ENCODE measurements at regions not wholly inside any gene's neighbourhood (a gene's known extent, or its start where the extent isn't known, plus 50 kb on each side); places are given as distances from the start of the nearest gene placed in this dataset.

GRCh38 chr3:115348951-115349745 lies 202.1 kb upstream of the ZBTB20 start:
- ATAC-seq (ENCODE audit: insufficient number of reproducible peaks, low FRiP score, low read depth) (no peak), DNase-seq (ENCODE audit: low spot score) (no peak)
- no peaks in the 10 kb centered on the region for H3K27me3 ChIP-seq (replicated peaks; ENCODE audit: insufficient read depth)
- peaks cover 13 to 22% of the 10 kb centered on the region in 2 donors for H3K4me1 ChIP-seq (ENCODE audit: control insufficient read depth in 1 of 2, low read depth in 2 of 2)
- no peak overlapping the region for H3K4me3 ChIP-seq
- no peak overlapping the region for H3K27ac ChIP-seq
- H3K9me3 ChIP-seq: no peaks in the 10 kb centered on the region
- no peaks in the 10 kb centered on the region for H3K36me3 ChIP-seq
- TF ChIP-seq, protein P1, sequence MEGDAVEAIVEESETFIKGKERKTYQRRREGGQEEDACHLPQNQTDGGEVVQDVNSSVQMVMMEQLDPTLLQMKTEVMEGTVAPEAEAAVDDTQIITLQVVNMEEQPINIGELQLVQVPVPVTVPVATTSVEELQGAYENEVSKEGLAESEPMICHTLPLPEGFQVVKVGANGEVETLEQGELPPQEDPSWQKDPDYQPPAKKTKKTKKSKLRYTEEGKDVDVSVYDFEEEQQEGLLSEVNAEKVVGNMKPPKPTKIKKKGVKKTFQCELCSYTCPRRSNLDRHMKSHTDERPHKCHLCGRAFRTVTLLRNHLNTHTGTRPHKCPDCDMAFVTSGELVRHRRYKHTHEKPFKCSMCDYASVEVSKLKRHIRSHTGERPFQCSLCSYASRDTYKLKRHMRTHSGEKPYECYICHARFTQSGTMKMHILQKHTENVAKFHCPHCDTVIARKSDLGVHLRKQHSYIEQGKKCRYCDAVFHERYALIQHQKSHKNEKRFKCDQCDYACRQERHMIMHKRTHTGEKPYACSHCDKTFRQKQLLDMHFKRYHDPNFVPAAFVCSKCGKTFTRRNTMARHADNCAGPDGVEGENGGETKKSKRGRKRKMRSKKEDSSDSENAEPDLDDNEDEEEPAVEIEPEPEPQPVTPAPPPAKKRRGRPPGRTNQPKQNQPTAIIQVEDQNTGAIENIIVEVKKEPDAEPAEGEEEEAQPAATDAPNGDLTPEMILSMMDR (IDR thresholded peaks at IDR 0.05): no peak

GRCh38 chr3:115350606-115351005 lies 203.5 kb upstream of the ZBTB20 start:
- H3K4me3 ChIP-seq: no peak overlapping the region
- H3K27ac ChIP-seq: no peak overlapping the region
- no peaks in the 10 kb centered on the region for H3K27me3 ChIP-seq (replicated peaks; ENCODE audit: insufficient read depth)
- peaks cover 13 to 22% of the 10 kb centered on the region in 2 donors for H3K4me1 ChIP-seq (ENCODE audit: control insufficient read depth in 1 of 2, low read depth in 2 of 2)
- no peaks in the 10 kb centered on the region for H3K9me3 ChIP-seq
- no peak for ATAC-seq (ENCODE audit: insufficient number of reproducible peaks, low FRiP score, low read depth)
- H3K36me3 ChIP-seq: no peaks in the 10 kb centered on the region
- TF ChIP-seq, protein P1 (IDR thresholded peaks at IDR 0.05): no peak
- DNase-seq (ENCODE audit: low spot score): no peak

DNA sequence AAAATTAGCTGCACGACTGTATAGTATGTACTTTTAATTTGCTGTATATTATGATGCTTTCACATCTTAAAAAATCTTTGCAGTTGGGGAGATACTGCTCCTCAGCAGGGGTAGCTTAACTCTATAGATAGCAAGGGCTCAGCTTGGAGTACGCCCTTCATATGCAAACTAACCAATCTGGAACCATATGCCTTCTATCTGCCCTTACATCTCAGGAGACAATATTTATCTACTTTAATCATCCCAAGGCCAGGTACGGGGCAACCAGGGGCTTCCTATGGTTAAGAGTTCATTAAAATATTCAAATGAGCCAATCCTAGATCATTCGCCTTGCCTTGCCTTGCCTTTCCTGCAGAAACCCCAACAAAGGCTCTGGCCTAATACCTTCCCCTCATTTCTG lies 204.1 kb upstream of the ZBTB20 start:
- Histone ChIP-seq H3K36me3 (no peaks in the 10 kb centered on the region), H3K27me3 (replicated peaks; ENCODE audit: insufficient read depth) (no peaks in the 10 kb centered on the region), H3K27ac (no peak overlapping the region), H3K4me3 (no peak overlapping the region), H3K4me1 (ENCODE audit: control insufficient read depth in 1 of 2, low read depth in 2 of 2) (peaks cover 13 to 22% of the 10 kb centered on the region in 2 donors), H3K9me3 (no peaks in the 10 kb centered on the region)
- no peak for DNase-seq (ENCODE audit: low spot score)
- ATAC-seq (ENCODE audit: insufficient number of reproducible peaks, low FRiP score, low read depth): no peak
- TF ChIP-seq, protein P1 (IDR thresholded peaks at IDR 0.05): no peak

DNA sequence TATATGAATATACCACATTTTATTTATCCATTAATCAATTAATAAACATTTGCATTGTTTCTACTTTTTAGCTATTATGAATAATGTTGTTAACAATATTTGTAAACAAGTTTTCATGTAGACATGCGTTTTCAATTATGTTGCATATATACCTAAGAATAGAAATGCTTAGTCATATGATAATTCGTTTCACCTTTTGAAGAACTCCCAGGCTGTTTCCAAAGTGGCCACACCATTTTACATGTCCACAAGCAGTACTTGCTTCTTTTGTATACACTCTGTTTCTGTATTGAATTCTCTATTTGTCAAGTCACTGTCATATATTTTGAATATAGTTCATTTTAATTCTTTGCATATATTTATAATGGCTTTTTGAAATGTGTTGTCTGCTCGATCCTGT lies 206.9 kb upstream of the ZBTB20 start:
- TF ChIP-seq, protein P1 (IDR thresholded peaks at IDR 0.05): no peak
- H3K9me3 ChIP-seq: no peaks in the 10 kb centered on the region
- ATAC-seq (ENCODE audit: insufficient number of reproducible peaks, low FRiP score, low read depth): no peak

DNA sequence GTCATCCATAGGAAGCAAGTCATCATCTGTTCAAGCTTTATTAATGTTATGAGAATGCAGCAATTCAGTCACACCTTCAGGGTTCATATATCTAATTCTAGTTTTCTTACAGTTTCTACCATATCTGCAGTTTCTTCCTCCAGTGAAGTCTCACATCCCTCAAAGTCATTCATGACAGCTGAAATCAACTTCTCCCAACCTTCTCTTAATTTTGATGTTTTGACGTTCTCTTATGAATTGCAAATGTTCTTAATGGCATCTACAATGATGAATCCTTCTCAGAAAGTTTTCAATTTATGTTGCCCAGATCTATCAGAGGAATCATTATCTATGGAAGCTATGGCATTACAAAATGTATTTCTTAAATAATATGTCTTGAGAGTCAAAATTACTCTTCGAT lies 210.4 kb upstream of the ZBTB20 start:
- no peaks in the 10 kb centered on the region for H3K9me3 ChIP-seq
- H3K4me3 ChIP-seq: no peak overlapping the region
- H3K36me3 ChIP-seq: no peaks in the 10 kb centered on the region
- peaks cover 5 to 12% of the 10 kb centered on the region in 2 donors for H3K4me1 ChIP-seq (ENCODE audit: control insufficient read depth in 1 of 2, low read depth in 2 of 2)
- ATAC-seq (ENCODE audit: insufficient number of reproducible peaks, low FRiP score, low read depth) (no peak), DNase-seq (ENCODE audit: low spot score) (no peak)
- H3K27me3 ChIP-seq (replicated peaks; ENCODE audit: insufficient read depth): no peaks in the 10 kb centered on the region
- TF ChIP-seq, protein P1 (IDR thresholded peaks at IDR 0.05): no peak
- H3K27ac ChIP-seq: no peak overlapping the region

More for the DNA sequence above, 206.9 kb upstream of the ZBTB20 start:
- peaks cover 6 to 10% of the 10 kb centered on the region in 2 donors for H3K4me1 ChIP-seq (ENCODE audit: control insufficient read depth in 1 of 2, low read depth in 2 of 2)
- no peaks in the 10 kb centered on the region for H3K27me3 ChIP-seq (replicated peaks; ENCODE audit: insufficient read depth)
- H3K27ac ChIP-seq: no peak overlapping the region
- H3K4me3 ChIP-seq: no peak overlapping the region
- H3K36me3 ChIP-seq: no peaks in the 10 kb centered on the region
- DNase-seq (ENCODE audit: low spot score): no peak

Measured in thoracic aorta (tissue), 2 donors.